ENCODE measurements at regions not wholly inside any gene's neighbourhood (a gene's known extent, or its start where the extent isn't known, plus 50 kb on each side); places are given as distances from the start of the nearest gene placed in this dataset.
A peak's percentile ranks its signal among the peaks of the same experiment; 100 is the strongest.
"Not testable (repeated sequence)": the region's sequence is repeated elsewhere in the genome, so short reads cannot be mapped to it uniquely, and the experiment has no call there.

GRCh38 chr1:95167503-95167902, 50.3 kb downstream of the TLCD4 start:
- H3K36me3 ChIP-seq (ENCODE audit: control insufficient read depth in 4 of 4, insufficient read depth in 3 of 4, low read depth in 1 of 4, low read length in 3 of 4); H3K4me3 ChIP-seq (ENCODE audit: low read depth in 1 of 3, low read length in 3 of 3); H3K4me1 ChIP-seq (ENCODE audit: control insufficient read depth in 4 of 4, insufficient read depth in 4 of 4, low read length in 3 of 4); H3K9me3 ChIP-seq (ENCODE audit: control insufficient read depth in 4 of 4, low read length in 3 of 4); H3K27me3 ChIP-seq (ENCODE audit: control insufficient read depth in 4 of 4, insufficient read depth in 4 of 4, low read length in 3 of 4); H3K9ac ChIP-seq (ENCODE audit: low read depth in 1 of 2, low read length in 2 of 2); H3K27ac ChIP-seq (ENCODE audit: low read depth in 1 of 2, low read length in 2 of 2); DNase-seq (ENCODE audit: low spot score): not testable (repeated sequence)
- peak in 1 of 2 donors; percentile 23 for TF ChIP-seq HNF4A (conservative IDR thresholded peaks at IDR 0.05)
- 36% methylated on average over 8 of the region's 8 CpGs for WGBS

GRCh38 chr1:95168028-95168427, 50.9 kb downstream of the TLCD4 start:
- no peak overlapping the region for H3K9ac ChIP-seq (ENCODE audit: low read depth in 1 of 2, low read length in 2 of 2)
- TF ChIP-seq HNF4G (IDR thresholded peaks at IDR 0.05): no peak

GRCh38 chr1:95168761-95169351, 51.7 kb downstream of the TLCD4 start:
- no peak overlapping the region for H3K9ac ChIP-seq (ENCODE audit: low read depth in 1 of 2, low read length in 2 of 2)
- peak; percentile 54 for DNase-seq (ENCODE audit: low spot score)
- H3K4me3 ChIP-seq (ENCODE audit: low read depth in 1 of 3, low read length in 3 of 3): no peak overlapping the region
- WGBS: 83% methylated on average over 5 of the region's 5 CpGs
- H3K4me1 ChIP-seq (ENCODE audit: control insufficient read depth in 4 of 4, insufficient read depth in 4 of 4, low read length in 3 of 4): peaks cover 1 to 6% (median 2%) of the 10 kb centered on the region in 4 donors
- no peak overlapping the region for H3K27ac ChIP-seq (ENCODE audit: low read depth in 1 of 2, low read length in 2 of 2)
- peaks cover 0 to 7% (median 3%) of the 10 kb centered on the region in 4 donors for H3K36me3 ChIP-seq (ENCODE audit: control insufficient read depth in 4 of 4, insufficient read depth in 3 of 4, low read depth in 1 of 4, low read length in 3 of 4)
- no peak for TF ChIP-seq HNF4A (conservative IDR thresholded peaks at IDR 0.05)
- no peak for TF ChIP-seq YY1 (IDR thresholded peaks at IDR 0.05)
- TF ChIP-seq RXRA (IDR thresholded peaks at IDR 0.05): no peak
- no peak for TF ChIP-seq ATF3 (IDR thresholded peaks at IDR 0.05)
- TF ChIP-seq FOXA1 (IDR thresholded peaks at IDR 0.05): no peak
- TF ChIP-seq FOXA2 (IDR thresholded peaks at IDR 0.05): no peak
- no peak for TF ChIP-seq EGR1 (IDR thresholded peaks at IDR 0.05; ENCODE audit: low read depth in 2 of 2)
- no peaks in the 10 kb centered on the region for H3K9me3 ChIP-seq (ENCODE audit: control insufficient read depth in 4 of 4, low read length in 3 of 4)
- no peaks in the 10 kb centered on the region for H3K27me3 ChIP-seq (ENCODE audit: control insufficient read depth in 4 of 4, insufficient read depth in 4 of 4, low read length in 3 of 4)

More at GRCh38 chr1:95168028-95168427, 50.9 kb downstream of the TLCD4 start:
- Histone ChIP-seq H3K9me3 (ENCODE audit: control insufficient read depth in 4 of 4, low read length in 3 of 4) (no peaks in the 10 kb centered on the region), H3K27me3 (ENCODE audit: control insufficient read depth in 4 of 4, insufficient read depth in 4 of 4, low read length in 3 of 4) (no peaks in the 10 kb centered on the region), H3K4me3 (ENCODE audit: low read depth in 1 of 3, low read length in 3 of 3) (no peak overlapping the region), H3K4me1 (ENCODE audit: control insufficient read depth in 4 of 4, insufficient read depth in 4 of 4, low read length in 3 of 4) (peaks cover 1 to 6% (median 2%) of the 10 kb centered on the region in 4 donors), H3K27ac (ENCODE audit: low read depth in 1 of 2, low read length in 2 of 2) (no peak overlapping the region), H3K36me3 (ENCODE audit: control insufficient read depth in 4 of 4, insufficient read depth in 3 of 4, low read depth in 1 of 4, low read length in 3 of 4) (peaks cover 0 to 7% (median 2%) of the 10 kb centered on the region in 4 donors)
- 93% methylated on average over 2 of the region's 2 CpGs for WGBS
- no peak for DNase-seq (ENCODE audit: low spot score)

GRCh38 chr1:95169548-95169947, 52.4 kb downstream of the TLCD4 start:
- Histone ChIP-seq H3K27me3 (ENCODE audit: control insufficient read depth in 4 of 4, insufficient read depth in 4 of 4, low read length in 3 of 4) (no peaks in the 10 kb centered on the region), H3K9ac (ENCODE audit: low read depth in 1 of 2, low read length in 2 of 2) (no peak overlapping the region), H3K36me3 (ENCODE audit: control insufficient read depth in 4 of 4, insufficient read depth in 3 of 4, low read depth in 1 of 4, low read length in 3 of 4) (peaks cover 0 to 9% (median 6%) of the 10 kb centered on the region in 4 donors), H3K9me3 (ENCODE audit: control insufficient read depth in 4 of 4, low read length in 3 of 4) (no peaks in the 10 kb centered on the region), H3K27ac (ENCODE audit: low read depth in 1 of 2, low read length in 2 of 2) (no peak overlapping the region), H3K4me3 (ENCODE audit: low read depth in 1 of 3, low read length in 3 of 3) (no peak overlapping the region), H3K4me1 (ENCODE audit: control insufficient read depth in 4 of 4, insufficient read depth in 4 of 4, low read length in 3 of 4) (peaks cover 1 to 6% (median 2%) of the 10 kb centered on the region in 4 donors)
- DNase-seq (ENCODE audit: low spot score): no peak
- 65% methylated on average over 2 of the region's 2 CpGs for WGBS
- TF ChIP-seq ATF3 (IDR thresholded peaks at IDR 0.05): no peak
- no peak for TF ChIP-seq EGR1 (IDR thresholded peaks at IDR 0.05; ENCODE audit: low read depth in 2 of 2)
- no peak for TF ChIP-seq REST (IDR thresholded peaks at IDR 0.05)
- no peak for TF ChIP-seq GABPA (IDR thresholded peaks at IDR 0.05 in 1 of 2, conservative IDR thresholded peaks at IDR 0.05 in 1 of 2)
- TF ChIP-seq RXRA (IDR thresholded peaks at IDR 0.05): no peak
- no peak for TF ChIP-seq RAD21 (IDR thresholded peaks at IDR 0.05)
- no peak for TF ChIP-seq HNF4A (conservative IDR thresholded peaks at IDR 0.05)
- no peak for TF ChIP-seq NR2F2 (IDR thresholded peaks at IDR 0.05)
- TF ChIP-seq CTCF (IDR thresholded peaks at IDR 0.05; ENCODE audit: low read depth, low read length, missing input control): no peak
- TF ChIP-seq FOXA2 (IDR thresholded peaks at IDR 0.05): no peak
- TF ChIP-seq HNF4G (IDR thresholded peaks at IDR 0.05): no peak
- TF ChIP-seq ZBTB33 (IDR thresholded peaks at IDR 0.05): no peak
- TF ChIP-seq FOXA1 (IDR thresholded peaks at IDR 0.05): no peak
- no peak for TF ChIP-seq YY1 (IDR thresholded peaks at IDR 0.05)

Measured in liver (tissue), 8 donors.